Keratinocyte (primary cell): ENCODE measurements at regions not wholly inside any gene's neighbourhood (a gene's known extent, or its start where the extent isn't known, plus 50 kb on each side); places are given as distances from the start of the nearest gene placed in this dataset.

Experiments
- DNase-seq: peaks from one replicate; pipeline ENCODE4 v3.0.0-alpha.2; 2011; ENCODE audit warnings: low read depth, missing footprints, low spot score
- FAIRE-seq: peaks from 2 replicates; lab custom pipeline; 2011; peaks lifted over from hg19 to GRCh38; lab: Jason Lieb, UNC
- H2AFZ ChIP-seq: 2 replicates; pipeline ENCODE4 v1.6.0; 2012; ENCODE audit warnings: low read length, control low read depth, inconsistent platforms; ENCODE audit not compliant: control insufficient read depth
- H3K27ac ChIP-seq: 2 replicates; pipeline ENCODE4 v1.5.1; 2011; ENCODE audit warnings: low read length; ENCODE audit not compliant: control insufficient read depth, insufficient read depth
- H3K27me3 ChIP-seq: 3 replicates; pipeline ENCODE4 v1.6.0; 2011; ENCODE audit warnings: low read length; ENCODE audit not compliant: control insufficient read depth, insufficient read depth; ENCODE audit errors: extremely low read depth
- H3K36me3 ChIP-seq, 2 experiments: 2 replicates in 1 of 2; 3 replicates in 1 of 2; pipeline ENCODE4 v1.5.1; 2011; ENCODE audit warnings: low read length in 2 of 2, mild to moderate bottlenecking in 1 of 2; ENCODE audit not compliant: control insufficient read depth in 2 of 2, insufficient read depth in 2 of 2; ENCODE audit errors: extremely low read depth in 1 of 2
- H3K4me1 ChIP-seq: 3 replicates; pipeline ENCODE4 v1.5.1; 2011; ENCODE audit warnings: low read length; ENCODE audit not compliant: control insufficient read depth, insufficient read depth; ENCODE audit errors: extremely low read depth
- H3K4me2 ChIP-seq: 3 replicates; pipeline ENCODE4 v1.6.0; 2011; ENCODE audit warnings: low read depth, low read length; ENCODE audit not compliant: control insufficient read depth, insufficient read depth; ENCODE audit errors: extremely low read depth
- H3K4me3 ChIP-seq, 3 experiments: fragments of 200-600 bp in 1 of 3; sonication (generic) in 1 of 3; 2 replicates in 2 of 3; 3 replicates in 1 of 3; pipeline ENCODE4 v1.5.1; 2011 to 2016; ENCODE audit warnings: low read length in 3 of 3, mild to moderate bottlenecking in 3 of 3, control low read depth in 2 of 3, inconsistent platforms in 1 of 3, low read depth in 1 of 3, mixed read lengths in 1 of 3, mixed run types in 1 of 3, moderate library complexity in 1 of 3; ENCODE audit not compliant: control insufficient read depth in 2 of 3, insufficient read depth in 2 of 3; ENCODE audit errors: extremely low read depth in 1 of 3
- H3K79me2 ChIP-seq: 2 replicates; pipeline ENCODE4 v1.6.0; 2012; ENCODE audit warnings: low read length; ENCODE audit not compliant: control insufficient read depth, insufficient read depth
- H3K9ac ChIP-seq: 3 replicates; pipeline ENCODE4 v1.6.0; 2011; ENCODE audit warnings: low read length; ENCODE audit not compliant: control insufficient read depth, insufficient read depth; ENCODE audit errors: extremely low read depth
- H3K9me1 ChIP-seq: 3 replicates; pipeline ENCODE4 v1.6.0; 2011; ENCODE audit warnings: low read length; ENCODE audit not compliant: control insufficient read depth, insufficient read depth; ENCODE audit errors: extremely low read depth
- H3K9me3 ChIP-seq: 2 replicates; pipeline ENCODE4 v1.5.1; 2012; ENCODE audit warnings: low read depth, low read length; ENCODE audit not compliant: control insufficient read depth
- H4K20me1 ChIP-seq: 3 replicates; pipeline ENCODE4 v1.6.0; 2011; ENCODE audit warnings: low read length; ENCODE audit not compliant: control insufficient read depth, insufficient read depth; ENCODE audit errors: extremely low read depth
- CTCF ChIP-seq, 3 experiments: IDR thresholded peaks in 1 of 3; conservative IDR thresholded peaks in 1 of 3; optimal IDR thresholded peaks in 1 of 3; 2 replicates in 2 of 3; 3 replicates in 1 of 3; pipeline versions ENCODE3 to v1.5.1; 2011; ENCODE audit warnings: low read length in 3 of 3, mild to moderate bottlenecking in 3 of 3, moderate library complexity in 2 of 3, control low read depth in 1 of 3, inconsistent platforms in 1 of 3; ENCODE audit not compliant: insufficient read depth in 2 of 3; ENCODE audit errors: extremely low read depth in 1 of 3
- EZH2 ChIP-seq: IDR thresholded peaks from one replicate; pipeline ENCODE4 v1.6.1; 2012; ENCODE audit warnings: inconsistent platforms, mild to moderate bottlenecking, low read length, moderate library complexity
- dilution Hi-C: fragments of 300-500 bp; cut with MboI; formaldehyde crosslinking; loops from one replicate; pipeline ENCODE4 v1.7.0; 2020; ENCODE audit warnings: low sequenced_read_pairs; ENCODE audit not compliant: extremely low pct_ligation_motif_present

GRCh38 chr7:46682836-46683624, 762.0 kb upstream of the IGFBP3 start:
- H2AFZ ChIP-seq: no peak overlapping the region

GRCh38 chr7:46681865-46682503, 760.9 kb upstream of the IGFBP3 start:
- no peak overlapping the region for H3K4me2 ChIP-seq
- no peak for DNase-seq
- no peaks in the 10 kb centered on the region for H3K79me2 ChIP-seq
- H3K9ac ChIP-seq: no peak overlapping the region
- H3K4me1 ChIP-seq: no peaks in the 10 kb centered on the region
- H3K36me3 ChIP-seq: no peaks in the 10 kb centered on the region
- H4K20me1 ChIP-seq: no peaks in the 10 kb centered on the region
- H3K27me3 ChIP-seq: no peaks in the 10 kb centered on the region
- no peaks in the 10 kb centered on the region for H3K9me1 ChIP-seq
- H3K4me3 ChIP-seq: no peak overlapping the region
- no peak overlapping the region for H2AFZ ChIP-seq
- dilution Hi-C loops: no loop called here
- no peak for TF ChIP-seq CTCF (optimal IDR thresholded peaks at IDR 0.05 in 1 of 3, IDR thresholded peaks at IDR 0.05 in 1 of 3, conservative IDR thresholded peaks at IDR 0.05 in 1 of 3; ENCODE audit: extremely low read depth in 1 of 3, insufficient read depth in 2 of 3, low read length in 3 of 3)
- TF ChIP-seq EZH2: no peak
- H3K9me3 ChIP-seq: no peaks in the 10 kb centered on the region
- no peak overlapping the region for H3K27ac ChIP-seq
- FAIRE-seq: no peak

More at GRCh38 chr7:46682836-46683624, 762.0 kb upstream of the IGFBP3 start:
- FAIRE-seq: no peak
- Histone ChIP-seq H3K4me2 (no peak overlapping the region), H3K4me3 (no peak overlapping the region), H3K9me1 (no peaks in the 10 kb centered on the region), H3K9me3 (no peaks in the 10 kb centered on the region), H3K27ac (no peak overlapping the region), H3K79me2 (no peaks in the 10 kb centered on the region), H3K36me3 (no peaks in the 10 kb centered on the region), H3K27me3 (no peaks in the 10 kb centered on the region), H4K20me1 (no peaks in the 10 kb centered on the region), H3K9ac (no peak overlapping the region), H3K4me1 (no peaks in the 10 kb centered on the region)
- TF ChIP-seq EZH2 (no peak), CTCF (optimal IDR thresholded peaks at IDR 0.05 in 1 of 3, IDR thresholded peaks at IDR 0.05 in 1 of 3, conservative IDR thresholded peaks at IDR 0.05 in 1 of 3; ENCODE audit: extremely low read depth in 1 of 3, insufficient read depth in 2 of 3, low read length in 3 of 3) (no peak)
- DNase-seq: no peak
- dilution Hi-C loops: no loop called here
